A549 (cell line): ENCODE measurements at regions not wholly inside any gene's neighbourhood (a gene's known extent, or its start where the extent isn't known, plus 50 kb on each side); places are given as distances from the start of the nearest gene placed in this dataset.

Experiments used
- ATAC-seq, 2 experiments: fragments of 200-7000 bp in 1 of 2; fragments of >200 bp in 1 of 2; cut with Nextera tagmentation in 1 of 2; cut with Tn5 transposase in 1 of 2; 3 replicates each; pipeline versions ENCODE4 v1.8.0 to v1.9.1; 2018 to 2020; ENCODE audit warnings: mild to moderate bottlenecking in 1 of 2, moderate library complexity in 1 of 2
- CTCF ChIA-PET: fragments of 300-600 bp; sonication (Branson Sonifier 250); formaldehyde crosslinking; extraction: SDS; loops from one replicate; lab custom pipeline; 2021; ENCODE audit warnings: antibody characterized with exemption, inconsistent platforms; lab: Yijun Ruan, JAX
- POLR2A ChIA-PET: fragments of 350-600 bp; formaldehyde crosslinking; extraction: SDS; loops from one replicate; lab custom pipeline; 2021; ENCODE audit warnings: antibody characterized with exemption, inconsistent platforms; lab: Yijun Ruan, JAX
- DNase-seq, 2 experiments: peaks; one replicate each; pipeline versions ENCODE4 v3.0.0 to v3.0.0-alpha.2; 2011 to 2016; ENCODE audit warnings: low read depth in 1 of 2, low spot score in 1 of 2
- FAIRE-seq: peaks from 2 replicates; lab custom pipeline; 2011; peaks lifted over from hg19 to GRCh38; lab: Jason Lieb, UNC
- H3K27ac ChIP-seq, 2 experiments: fragments of >200 bp; sonication (Bioruptor Twin); formaldehyde crosslinking; 3 replicates each; pipeline ENCODE4 v1.5.1; 2016 to 2017
- H3K4me1 ChIP-seq: fragments of >200 bp; sonication (Bioruptor Twin); formaldehyde crosslinking; 3 replicates; pipeline ENCODE4 v1.6.1; 2016
- H3K4me2 ChIP-seq: fragments of >200 bp; sonication (Bioruptor Twin); formaldehyde crosslinking; 3 replicates; pipeline ENCODE4 v1.6.1; 2016
- H3K4me3 ChIP-seq: fragments of >200 bp; sonication (Bioruptor Twin); formaldehyde crosslinking; 3 replicates; pipeline ENCODE4 v1.5.1; 2016
- H3K9me3 ChIP-seq: fragments of >200 bp; sonication (Bioruptor Twin); formaldehyde crosslinking; 3 replicates; pipeline ENCODE4 v1.6.1; 2016
- BHLHE40 ChIP-seq: IDR thresholded peaks from 2 replicates; pipeline ENCODE4 v1.6.1; 2012; ENCODE audit warnings: low read depth, low read length, inconsistent platforms
- CEBPB ChIP-seq, 2 experiments: fragments of >200 bp in 1 of 2; sonication (Bioruptor Twin) in 1 of 2; formaldehyde crosslinking in 1 of 2; IDR thresholded peaks; 2 replicates each; pipeline ENCODE4 v1.6.1; 2012 to 2016
- CHD4 ChIP-seq: fragments of 200-600 bp; sonication (generic); IDR thresholded peaks from 2 replicates; pipeline ENCODE4 v1.6.1; 2016; ENCODE audit warnings: antibody characterized with exemption, mild to moderate bottlenecking, borderline replicate concordance
- CTCF ChIP-seq: fragments of >200 bp; sonication (Bioruptor Twin); formaldehyde crosslinking; IDR thresholded peaks from 3 replicates; pipeline ENCODE4 v1.5.1; 2016
- E2F6 ChIP-seq: IDR thresholded peaks from 2 replicates; pipeline ENCODE4 v1.6.1; 2012; ENCODE audit warnings: low read depth, borderline replicate concordance
- EHF ChIP-seq: fragments of 250-450 bp; sonication (Bioruptor Pico); IDR thresholded peaks from 2 replicates; pipeline ENCODE4 v1.5.0; 2020; ENCODE audit warnings: mild to moderate bottlenecking
- EHMT2 ChIP-seq: fragments of 200-600 bp; sonication (generic); IDR thresholded peaks from 2 replicates; pipeline ENCODE4 v1.6.1; 2016; ENCODE audit warnings: antibody characterized with exemption, low read depth, mild to moderate bottlenecking, moderate library complexity
- ESRRA ChIP-seq: fragments of 150-350 bp; IDR thresholded peaks from 2 replicates; pipeline ENCODE4 v1.6.1; 2014; ENCODE audit warnings: mild to moderate bottlenecking, low read length, borderline replicate concordance
- FOSL2 ChIP-seq, 2 experiments: fragments of 450-650 bp in 1 of 2; fragments of >200 bp in 1 of 2; sonication (Bioruptor Twin) in 1 of 2; formaldehyde crosslinking; IDR thresholded peaks; 2 replicates each; pipeline versions ENCODE4 v1.5.0 to v1.6.1; 2016 to 2020; ENCODE audit warnings: mild to moderate bottlenecking in 1 of 2, moderate library complexity in 1 of 2
- FOXS1 ChIP-seq: fragments of 250-450 bp; sonication (Bioruptor Pico); IDR thresholded peaks from 2 replicates; pipeline ENCODE4 v1.5.0; 2020; ENCODE audit warnings: mild to moderate bottlenecking, moderate library complexity
- GATA3 ChIP-seq: IDR thresholded peaks from 2 replicates; pipeline ENCODE4 v1.6.1; 2012; ENCODE audit warnings: borderline replicate concordance
- HES2 ChIP-seq: fragments of >200 bp; sonication (Bioruptor Twin); formaldehyde crosslinking; IDR thresholded peaks from 2 replicates; pipeline ENCODE4 v1.6.1; 2016
- HEYL ChIP-seq: fragments of 250-450 bp; sonication (Bioruptor Pico); IDR thresholded peaks from 2 replicates; pipeline ENCODE4 v1.8.0; 2021; ENCODE audit warnings: mild to moderate bottlenecking, moderate library complexity
- HOXB13 ChIP-seq: fragments of 250-450 bp; sonication (Bioruptor Pico); IDR thresholded peaks from 2 replicates; pipeline ENCODE4 v1.5.0; 2020; ENCODE audit warnings: low read depth, mild to moderate bottlenecking, moderate library complexity
- HOXB5 ChIP-seq: fragments of 250-450 bp; sonication (Bioruptor Pico); IDR thresholded peaks from 2 replicates; pipeline ENCODE4 v1.5.0; 2020; ENCODE audit warnings: mild to moderate bottlenecking, moderate library complexity
- JUNB ChIP-seq: fragments of >200 bp; sonication (Bioruptor Twin); formaldehyde crosslinking; IDR thresholded peaks from 2 replicates; pipeline ENCODE4 v1.6.1; 2016
- KDM5A ChIP-seq: fragments of 200-600 bp; sonication (generic); IDR thresholded peaks from 2 replicates; pipeline ENCODE4 v1.6.1; 2016; ENCODE audit warnings: antibody characterized with exemption, mild to moderate bottlenecking
- MAFK ChIP-seq: fragments of 450-650 bp; IDR thresholded peaks from 2 replicates; pipeline ENCODE4 v1.6.1; 2014; ENCODE audit not compliant: partially characterized antibody
- NFE2L2 ChIP-seq: fragments of 150-350 bp; conservative IDR thresholded peaks from 2 replicates; pipeline ENCODE4 v1.6.1; 2014; ENCODE audit warnings: low read length
- NPAS2 ChIP-seq: fragments of 250-450 bp; sonication (Bioruptor Pico); IDR thresholded peaks from 2 replicates; pipeline ENCODE4 v1.8.0; 2022; ENCODE audit warnings: mild to moderate bottlenecking, moderate library complexity, borderline replicate concordance
- NR3C1 ChIP-seq: fragments of >200 bp; sonication (Bioruptor Twin); formaldehyde crosslinking; IDR thresholded peaks from 3 replicates; pipeline ENCODE4 v1.6.1; 2017
- PBX3 ChIP-seq: IDR thresholded peaks from 2 replicates; pipeline ENCODE4 v1.6.1; 2012
- POLR2AphosphoS2 ChIP-seq: conservative IDR thresholded peaks from 2 replicates; pipeline ENCODE4 v1.6.1; 2012; ENCODE audit warnings: low read length, improper control_type of control experiment, inconsistent platforms
- REST ChIP-seq: fragments of 200-600 bp; sonication (generic); IDR thresholded peaks from 2 replicates; pipeline ENCODE4 v1.6.1; 2016; ENCODE audit warnings: antibody characterized with exemption, mild to moderate bottlenecking, moderate library complexity
- RFX5 ChIP-seq: fragments of 450-650 bp; IDR thresholded peaks from 2 replicates; pipeline ENCODE4 v1.7.1; 2014; ENCODE audit warnings: antibody characterized with exemption, mild to moderate bottlenecking, moderate library complexity
- SREBF2 ChIP-seq: fragments of 450-650 bp; IDR thresholded peaks from 2 replicates; pipeline ENCODE4 v1.6.1; 2014; ENCODE audit warnings: mild to moderate bottlenecking, moderate library complexity
- ZC3H11A ChIP-seq: fragments of 450-650 bp; IDR thresholded peaks from 2 replicates; pipeline ENCODE4 v1.6.1; 2014; ENCODE audit warnings: antibody characterized with exemption, mild to moderate bottlenecking
- ZFP36 ChIP-seq: fragments of 450-650 bp; IDR thresholded peaks from 2 replicates; pipeline ENCODE4 v1.6.1; 2014; ENCODE audit warnings: borderline replicate concordance; ENCODE audit not compliant: partially characterized antibody
- ZSCAN20 ChIP-seq: fragments of 250-450 bp; sonication (Bioruptor Pico); IDR thresholded peaks from 2 replicates; pipeline ENCODE4 v1.8.0; 2022; ENCODE audit warnings: mild to moderate bottlenecking, moderate library complexity
- WGBS: methylation state at CpG from one replicate; pipeline ENCODE4 v1.1.6; 2017; ENCODE audit errors: missing lambda C conversion rate; 5-methylcytosine and 5-hydroxymethylcytosine counted together

- POLR2A ChIA-PET = no interaction called here
- no peaks in the 10 kb centered on the region for H3K4me1 ChIP-seq
- no peak for DNase-seq
- no peak overlapping the region for H3K4me2 ChIP-seq
- no peak overlapping the region for H3K4me3 ChIP-seq
- FAIRE-seq = no peak
- H3K9me3 ChIP-seq = no peaks in the 10 kb centered on the region
- ATAC-seq = no peak
- TF ChIP-seq JUNB (no peak), BHLHE40 (no peak), FOXS1 (CRISPR knock-in tag) (no peak), ZC3H11A (no peak), HEYL (no peak), PBX3 (no peak), GATA3 (no peak), SREBF2 (no peak), CTCF (no peak), CHD4 (no peak), POLR2AphosphoS2 (no peak), KDM5A (no peak), EHMT2 (no peak), HOXB13 (CRISPR knock-in tag) (no peak), REST (no peak), ZSCAN20 (CRISPR knock-in tag) (no peak), E2F6 (no peak)
- H3K27ac ChIP-seq = no peak overlapping the region
- WGBS = 67% methylated on average over 4 of the region's 4 CpGs
- CTCF ChIA-PET = no interaction called here
These were observed 442.5 kb upstream of the ARRDC3 start for GRCh38 chr5:91825618-91826017.

GRCh38 chr5:91824406-91824805 is 441.3 kb upstream of the ARRDC3 start:
- H3K4me3 ChIP-seq = no peak overlapping the region
- no peak overlapping the region for H3K4me2 ChIP-seq
- no peaks in the 10 kb centered on the region for H3K9me3 ChIP-seq
- no peak for FAIRE-seq
- ChIA-PET CTCF (no interaction called here), POLR2A (no interaction called here)
- H3K27ac ChIP-seq = no peak overlapping the region
- WGBS = 88% methylated on average over 2 of the region's 2 CpGs
- no peak for DNase-seq
- H3K4me1 ChIP-seq = no peaks in the 10 kb centered on the region
- ATAC-seq = no peak
- no peak for TF ChIP-seq BHLHE40
- no peak for TF ChIP-seq NFE2L2
- no peak for TF ChIP-seq HES2
- no peak for TF ChIP-seq ZFP36
- no peak for TF ChIP-seq E2F6
- TF ChIP-seq MAFK = no peak
- no peak for TF ChIP-seq EHF (CRISPR knock-in tag)
- no peak for TF ChIP-seq ESRRA
- no peak for TF ChIP-seq NPAS2
- no peak for TF ChIP-seq RFX5
- TF ChIP-seq SREBF2 = no peak
- no peak for TF ChIP-seq HOXB5 (CRISPR knock-in tag)
- TF ChIP-seq FOSL2 (IDR thresholded peaks at IDR 0.05) = no peak
- no peak for TF ChIP-seq FOSL2 (CRISPR knock-in tag; IDR thresholded peaks at IDR 0.05)
- TF ChIP-seq CEBPB (IDR thresholded peaks at IDR 0.05) = no peak
- TF ChIP-seq NR3C1 = no peak
